K562 (cell line): ENCODE measurements at regions not wholly inside any gene's neighbourhood (a gene's known extent, or its start where the extent isn't known, plus 50 kb on each side); places are given as distances from the start of the nearest gene placed in this dataset.

ENCODE experiments used
- ATF3 ChIP-seq, 2 experiments: fragments of 450-650 bp in 1 of 2; sonication (generic) in 1 of 2; formaldehyde crosslinking in 1 of 2; IDR thresholded peaks in 1 of 2; conservative IDR thresholded peaks in 1 of 2; 2 replicates each; pipeline versions ENCODE4 v1.6.1 to v1.8.1; 2016 to 2023; ENCODE audit warnings: mild to moderate bottlenecking in 2 of 2, moderate library complexity in 2 of 2, inconsistent platforms in 1 of 2, missing genetic modification reagents in 1 of 2
- CBX2 ChIP-seq: fragments of 200-600 bp; sonication (generic); IDR thresholded peaks from one replicate; pipeline ENCODE4 v1.6.1; 2012; ENCODE audit warnings: mild to moderate bottlenecking, low read length, inconsistent platforms; ENCODE audit not compliant: insufficient read depth, poor library complexity, severe bottlenecking
- CEBPG ChIP-seq, 3 experiments: fragments of 200-800 bp in 1 of 3; sonication (Bioruptor generic) in 1 of 3; sonication (generic) in 1 of 3; formaldehyde crosslinking in 1 of 3; IDR thresholded peaks in 2 of 3; conservative IDR thresholded peaks in 1 of 3; 2 replicates each; pipeline versions ENCODE4 v1.6.1 to v1.8.0; 2016 to 2022; ENCODE audit warnings: missing compliant biosample characterization in 2 of 3, missing genetic modification characterization in 2 of 3, mild to moderate bottlenecking in 1 of 3, missing genetic modification reagents in 1 of 3
- ELF2 ChIP-seq: fragments of 250-450 bp; sonication (Bioruptor Pico); IDR thresholded peaks from 2 replicates; pipeline ENCODE4 v1.5.0; 2021; ENCODE audit warnings: mild to moderate bottlenecking
- ESRRB ChIP-seq: fragments of 250-450 bp; sonication (Bioruptor Pico); IDR thresholded peaks from 2 replicates; pipeline ENCODE4 v1.5.0; 2020; ENCODE audit warnings: mild to moderate bottlenecking, moderate library complexity, borderline replicate concordance
- GATA2 ChIP-seq: sonication (generic); formaldehyde crosslinking; IDR thresholded peaks from 2 replicates; pipeline ENCODE4 v1.4.0; 2020; ENCODE audit warnings: mild to moderate bottlenecking, missing genetic modification reagents
- MEF2A ChIP-seq: IDR thresholded peaks from 2 replicates; pipeline ENCODE4 v1.6.1; 2011; ENCODE audit warnings: low read depth, mild to moderate bottlenecking, low read length, moderate library complexity; ENCODE audit not compliant: control insufficient read depth
- PML ChIP-seq: IDR thresholded peaks from 2 replicates; pipeline ENCODE4 v1.6.1; 2012; ENCODE audit warnings: low read length, inconsistent platforms
- POLR2AphosphoS5 ChIP-seq: IDR thresholded peaks from 2 replicates; pipeline ENCODE4 v1.6.1; 2011; ENCODE audit warnings: mild to moderate bottlenecking, low read depth, low read length, moderate library complexity; ENCODE audit not compliant: control insufficient read depth, insufficient read depth
- POLR2B ChIP-seq: fragments of 450-650 bp; IDR thresholded peaks from 2 replicates; pipeline ENCODE4 v1.6.1; 2018; ENCODE audit warnings: low read depth; ENCODE audit not compliant: partially characterized antibody
- RNF2 ChIP-seq: sonication (generic); IDR thresholded peaks from 2 replicates; pipeline ENCODE4 v1.6.1; 2016
- TSC22D4 ChIP-seq: fragments of 450-650 bp; IDR thresholded peaks from 2 replicates; pipeline ENCODE4 v1.6.1; 2016; ENCODE audit warnings: missing genetic modification characterization, missing biosample characterization, control low read depth
- ZBTB33 ChIP-seq: sonication (generic); formaldehyde crosslinking; IDR thresholded peaks from 2 replicates; pipeline ENCODE4 v1.8.1; 2023; ENCODE audit warnings: mild to moderate bottlenecking, missing genetic modification reagents
- ZNF431 ChIP-seq: sonication (generic); formaldehyde crosslinking; IDR thresholded peaks from 2 replicates; pipeline ENCODE4 v1.8.0; 2022; ENCODE audit warnings: mild to moderate bottlenecking, missing genetic modification reagents
- ZNF699 ChIP-seq: fragments of 250-450 bp; sonication (Bioruptor Pico); IDR thresholded peaks from 2 replicates; pipeline ENCODE4 v1.8.0; 2021; ENCODE audit warnings: mild to moderate bottlenecking, moderate library complexity; ENCODE audit not compliant: insufficient replicate concordance
- ZZZ3 ChIP-seq: fragments of 450-650 bp; IDR thresholded peaks from 2 replicates; pipeline ENCODE4 v1.6.1; 2016; ENCODE audit warnings: antibody characterized with exemption, mild to moderate bottlenecking, moderate library complexity
- TF ChIP-seq, protein P1 (sequence below): fragments of 250-450 bp; sonication (Bioruptor Pico); IDR thresholded peaks from 2 replicates; pipeline ENCODE4 v1.4.0; 2020; ENCODE audit warnings: borderline replicate concordance
- TF ChIP-seq, protein P2 (sequence below): sonication (generic); formaldehyde crosslinking; IDR thresholded peaks from 2 replicates; pipeline ENCODE4 v1.8.0; 2022; ENCODE audit warnings: mild to moderate bottlenecking, missing genetic modification reagents

- TF ChIP-seq, protein P1, sequence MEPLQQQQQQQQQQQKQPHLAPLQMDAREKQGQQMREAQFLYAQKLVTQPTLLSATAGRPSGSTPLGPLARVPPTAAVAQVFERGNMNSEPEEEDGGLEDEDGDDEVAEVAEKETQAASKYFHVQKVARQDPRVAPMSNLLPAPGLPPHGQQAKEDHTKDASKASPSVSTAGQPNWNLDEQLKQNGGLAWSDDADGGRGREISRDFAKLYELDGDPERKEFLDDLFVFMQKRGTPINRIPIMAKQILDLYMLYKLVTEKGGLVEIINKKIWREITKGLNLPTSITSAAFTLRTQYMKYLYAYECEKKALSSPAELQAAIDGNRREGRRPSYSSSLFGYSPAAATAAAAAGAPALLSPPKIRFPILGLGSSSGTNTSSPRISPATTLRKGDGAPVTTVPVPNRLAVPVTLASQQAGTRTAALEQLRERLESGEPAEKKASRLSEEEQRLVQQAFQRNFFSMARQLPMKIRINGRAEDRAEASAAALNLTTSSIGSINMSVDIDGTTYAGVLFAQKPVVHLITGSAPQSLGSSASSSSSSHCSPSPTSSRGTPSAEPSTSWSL: no peak
- TF ChIP-seq CEBPG (CRISPR knock-in tag; IDR thresholded peaks at IDR 0.05) (no peak), CEBPG (tag; conservative IDR thresholded peaks at IDR 0.05 in 1 of 2, IDR thresholded peaks at IDR 0.05 in 1 of 2) (no peak), TSC22D4 (tag) (no peak), MEF2A (no peak), ZNF431 (no peak), CBX2 (no peak), GATA2 (CRISPR knock-in tag) (no peak), PML (no peak), ZZZ3 (no peak), ELF2 (no peak), RNF2 (peak; percentile 50; the same call in 1 of the 2 replicates), POLR2AphosphoS5 (0 out of 2 replicates have a peak, but pooled peaks have one; percentile 19), ZNF699 (CRISPR knock-in tag) (no peak), ZBTB33 (CRISPR knock-in tag) (no peak), ATF3 (IDR thresholded peaks at IDR 0.05) (no peak), ATF3 (CRISPR knock-in tag; conservative IDR thresholded peaks at IDR 0.05) (0 out of 2 replicates have a peak, but pooled peaks have one; percentile 15), ESRRB (CRISPR knock-in tag) (no peak), POLR2B (no peak)
- TF ChIP-seq, protein P2, sequence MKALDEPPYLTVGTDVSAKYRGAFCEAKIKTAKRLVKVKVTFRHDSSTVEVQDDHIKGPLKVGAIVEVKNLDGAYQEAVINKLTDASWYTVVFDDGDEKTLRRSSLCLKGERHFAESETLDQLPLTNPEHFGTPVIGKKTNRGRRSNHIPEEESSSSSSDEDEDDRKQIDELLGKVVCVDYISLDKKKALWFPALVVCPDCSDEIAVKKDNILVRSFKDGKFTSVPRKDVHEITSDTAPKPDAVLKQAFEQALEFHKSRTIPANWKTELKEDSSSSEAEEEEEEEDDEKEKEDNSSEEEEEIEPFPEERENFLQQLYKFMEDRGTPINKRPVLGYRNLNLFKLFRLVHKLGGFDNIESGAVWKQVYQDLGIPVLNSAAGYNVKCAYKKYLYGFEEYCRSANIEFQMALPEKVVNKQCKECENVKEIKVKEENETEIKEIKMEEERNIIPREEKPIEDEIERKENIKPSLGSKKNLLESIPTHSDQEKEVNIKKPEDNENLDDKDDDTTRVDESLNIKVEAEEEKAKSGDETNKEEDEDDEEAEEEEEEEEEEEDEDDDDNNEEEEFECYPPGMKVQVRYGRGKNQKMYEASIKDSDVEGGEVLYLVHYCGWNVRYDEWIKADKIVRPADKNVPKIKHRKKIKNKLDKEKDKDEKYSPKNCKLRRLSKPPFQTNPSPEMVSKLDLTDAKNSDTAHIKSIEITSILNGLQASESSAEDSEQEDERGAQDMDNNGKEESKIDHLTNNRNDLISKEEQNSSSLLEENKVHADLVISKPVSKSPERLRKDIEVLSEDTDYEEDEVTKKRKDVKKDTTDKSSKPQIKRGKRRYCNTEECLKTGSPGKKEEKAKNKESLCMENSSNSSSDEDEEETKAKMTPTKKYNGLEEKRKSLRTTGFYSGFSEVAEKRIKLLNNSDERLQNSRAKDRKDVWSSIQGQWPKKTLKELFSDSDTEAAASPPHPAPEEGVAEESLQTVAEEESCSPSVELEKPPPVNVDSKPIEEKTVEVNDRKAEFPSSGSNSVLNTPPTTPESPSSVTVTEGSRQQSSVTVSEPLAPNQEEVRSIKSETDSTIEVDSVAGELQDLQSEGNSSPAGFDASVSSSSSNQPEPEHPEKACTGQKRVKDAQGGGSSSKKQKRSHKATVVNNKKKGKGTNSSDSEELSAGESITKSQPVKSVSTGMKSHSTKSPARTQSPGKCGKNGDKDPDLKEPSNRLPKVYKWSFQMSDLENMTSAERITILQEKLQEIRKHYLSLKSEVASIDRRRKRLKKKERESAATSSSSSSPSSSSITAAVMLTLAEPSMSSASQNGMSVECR (CRISPR knock-in tag): no peak
These were observed 62.2 kb downstream of the CCDC71L start (continued) for GRCh38 chr7:106598663-106599342.
